H9 (cell line): ENCODE measurements at regions not wholly inside any gene's neighbourhood (a gene's known extent, or its start where the extent isn't known, plus 50 kb on each side); places are given as distances from the start of the nearest gene placed in this dataset.

Experiments
- DNase-seq: peaks from one replicate; pipeline ENCODE4 v3.0.0-alpha.2; 2017
- H2AFZ ChIP-seq: one replicate; pipeline ENCODE4 v1.6.1; 2013; ENCODE audit warnings: mild to moderate bottlenecking, low read length, control low read depth, moderate library complexity
- H2AK5ac ChIP-seq: 2 replicates; pipeline ENCODE4 v1.6.1; 2013; ENCODE audit warnings: low read length, control low read depth, mixed read lengths; ENCODE audit not compliant: insufficient read length
- H2BK120ac ChIP-seq: one replicate; pipeline ENCODE4 v1.6.1; 2013; ENCODE audit warnings: low read depth, mild to moderate bottlenecking, low read length, control low read depth, inconsistent platforms; ENCODE audit not compliant: poor library complexity, severe bottlenecking
- H2BK12ac ChIP-seq: 2 replicates; pipeline ENCODE4 v1.6.1; 2013; ENCODE audit warnings: low read length, control low read depth, mixed read lengths, low read depth; ENCODE audit not compliant: insufficient read length
- H2BK15ac ChIP-seq: 2 replicates; pipeline ENCODE4 v1.6.1; 2013; ENCODE audit warnings: low read depth, low read length, control low read depth
- H2BK20ac ChIP-seq: one replicate; pipeline ENCODE4 v1.6.1; 2013; ENCODE audit warnings: low read depth, mild to moderate bottlenecking, low read length, control low read depth, inconsistent platforms; ENCODE audit not compliant: poor library complexity, severe bottlenecking
- H2BK5ac ChIP-seq: 2 replicates; pipeline ENCODE4 v1.6.1; 2013; ENCODE audit warnings: low read length, control low read depth, mixed read lengths; ENCODE audit not compliant: insufficient read length
- H3K14ac ChIP-seq: 2 replicates; pipeline ENCODE4 v1.6.1; 2013; ENCODE audit warnings: low read length, control low read depth; ENCODE audit not compliant: insufficient read depth
- H3K18ac ChIP-seq: 2 replicates; pipeline ENCODE4 v1.6.1; 2013; ENCODE audit warnings: low read depth, mild to moderate bottlenecking, mixed read lengths, low read length, control low read depth; ENCODE audit not compliant: insufficient read length
- H3K23ac ChIP-seq: 2 replicates; pipeline ENCODE4 v1.6.1; 2013; ENCODE audit warnings: low read length, control low read depth, mixed read lengths, low read depth; ENCODE audit not compliant: insufficient read length
- H3K23me2 ChIP-seq: 2 replicates; pipeline ENCODE4 v1.6.1; 2013; ENCODE audit warnings: low read depth, mild to moderate bottlenecking, mixed read lengths, low read length, control low read depth; ENCODE audit not compliant: insufficient read length, poor library complexity, severe bottlenecking
- H3K27ac ChIP-seq: 2 replicates; pipeline ENCODE4 v1.5.1; 2013; ENCODE audit warnings: low read length, control low read depth, mixed read lengths, low read depth; ENCODE audit not compliant: insufficient read length
- H3K27me3 ChIP-seq: 2 replicates; pipeline ENCODE4 v1.6.1; 2013; ENCODE audit warnings: low read length, control low read depth, inconsistent platforms; ENCODE audit not compliant: insufficient read depth
- H3K4ac ChIP-seq: 2 replicates; pipeline ENCODE4 v1.6.1; 2013; ENCODE audit warnings: low read depth, mild to moderate bottlenecking, control low read depth, inconsistent platforms, low read length, moderate library complexity
- H3K4me1 ChIP-seq: 2 replicates; pipeline ENCODE4 v1.6.1; 2013; ENCODE audit warnings: low read length, control low read depth, inconsistent platforms; ENCODE audit not compliant: insufficient read depth
- H3K4me2 ChIP-seq: 2 replicates; pipeline ENCODE4 v1.6.1; 2013; ENCODE audit warnings: low read length, control low read depth, mixed read lengths; ENCODE audit not compliant: insufficient read length, insufficient read depth
- H3K56ac ChIP-seq: 2 replicates; pipeline ENCODE4 v1.6.1; 2013; ENCODE audit warnings: low read depth, mild to moderate bottlenecking, mixed read lengths, low read length, control low read depth; ENCODE audit not compliant: insufficient read length
- H3K79me1 ChIP-seq: 2 replicates; pipeline ENCODE4 v1.6.1; 2013; ENCODE audit warnings: low read depth, mild to moderate bottlenecking, moderate library complexity, low read length, control low read depth, inconsistent platforms; ENCODE audit not compliant: insufficient read depth, poor library complexity, severe bottlenecking
- H3K79me2 ChIP-seq: 2 replicates; pipeline ENCODE4 v1.6.1; 2013; ENCODE audit warnings: low read length, control low read depth, inconsistent platforms; ENCODE audit not compliant: insufficient read depth
- H3K9ac ChIP-seq: 2 replicates; pipeline ENCODE4 v1.6.1; 2013; ENCODE audit warnings: low read length, control low read depth, mixed read lengths; ENCODE audit not compliant: insufficient read length; ENCODE audit errors: extremely low read depth
- H3K9me3 ChIP-seq: one replicate; pipeline ENCODE4 v1.6.1; 2013; ENCODE audit warnings: low read depth, low read length, inconsistent platforms; ENCODE audit not compliant: control insufficient read depth
- H3T11ph ChIP-seq: one replicate; pipeline ENCODE4 v1.6.1; 2013; ENCODE audit warnings: mild to moderate bottlenecking, low read length, control low read depth, inconsistent platforms
- H4K20me1 ChIP-seq: one replicate; pipeline ENCODE4 v1.6.1; 2013; ENCODE audit not compliant: control insufficient read depth, insufficient read length, insufficient read depth
- H4K5ac ChIP-seq: 2 replicates; pipeline ENCODE4 v1.6.1; 2013; ENCODE audit warnings: low read depth, mild to moderate bottlenecking, mixed read lengths, low read length, control low read depth; ENCODE audit not compliant: insufficient read length
- H4K8ac ChIP-seq: replicated peaks from 2 replicates; pipeline ENCODE4 v1.6.1; 2013; ENCODE audit warnings: low read length, control low read depth, mixed read lengths, low read depth; ENCODE audit not compliant: insufficient read length
- H4K91ac ChIP-seq: 2 replicates; pipeline ENCODE4 v1.6.1; 2013; ENCODE audit warnings: low read depth, mild to moderate bottlenecking, moderate library complexity, mixed read lengths, low read length, control low read depth; ENCODE audit not compliant: insufficient read length
- H3K27ac Mint-ChIP-seq, 3 experiments: 2 replicates in 2 of 3; 3 replicates in 1 of 3; pipeline ENCODE4 v1.8.0; 2020 to 2021; ENCODE audit warnings: mixed read lengths in 3 of 3, mild to moderate bottlenecking in 1 of 3, moderate library complexity in 1 of 3
- H3K27me3 Mint-ChIP-seq: 2 replicates; pipeline ENCODE4 v1.8.0; 2021; ENCODE audit warnings: low read depth, mild to moderate bottlenecking, moderate library complexity, mixed read lengths
- H3K36me3 Mint-ChIP-seq, 3 experiments: 2 replicates in 2 of 3; 3 replicates in 1 of 3; pipeline ENCODE4 v1.8.0; 2020 to 2021; ENCODE audit warnings: low read depth in 3 of 3, mixed read lengths in 3 of 3; ENCODE audit not compliant: insufficient read depth in 1 of 3
- H3K4me1 Mint-ChIP-seq, 2 experiments: 2 replicates each; pipeline ENCODE4 v1.8.0; 2020; ENCODE audit warnings: mixed read lengths in 2 of 2
- H3K4me3 Mint-ChIP-seq, 2 experiments: 2 replicates in 1 of 2; 3 replicates in 1 of 2; pipeline ENCODE4 v1.8.0; 2020 to 2021; ENCODE audit warnings: mild to moderate bottlenecking in 2 of 2, mixed read lengths in 2 of 2, moderate library complexity in 1 of 2
- H3K9me3 Mint-ChIP-seq, 2 experiments: 2 replicates in 1 of 2; 3 replicates in 1 of 2; pipeline ENCODE4 v1.8.0; 2020; ENCODE audit warnings: mild to moderate bottlenecking in 2 of 2, mixed read lengths in 2 of 2, moderate library complexity in 1 of 2
- CTCF ChIP-seq: fragments of 200-600 bp; sonication (generic); conservative IDR thresholded peaks from 3 replicates; pipeline ENCODE4 v1.8.0; 2021; ENCODE audit warnings: antibody characterized with exemption, mild to moderate bottlenecking

GRCh38 chr7:30213637-30214036, 70.8 kb upstream of the ZNRF2 start:
- no peak overlapping the region for H4K8ac ChIP-seq
- peaks cover 0 to under 1% of the 10 kb centered on the region in 2 experiments; a peak in 1 of 5 replicates for H3K9me3 Mint-ChIP-seq

More at GRCh38 chr7:30213637-30214036, 70.8 kb upstream of the ZNRF2 start:
- no peak overlapping the region for H2BK120ac ChIP-seq
- H3T11ph ChIP-seq = no peak overlapping the region
- peaks cover 2% of the 10 kb centered on the region for H3K27me3 Mint-ChIP-seq
- H3K27ac Mint-ChIP-seq = no peak overlapping the region
- H4K5ac ChIP-seq = no peak overlapping the region
- no peak overlapping the region for H2BK15ac ChIP-seq
- no peak overlapping the region for H2BK20ac ChIP-seq
- H3K9me3 ChIP-seq = no peaks in the 10 kb centered on the region
- no peak overlapping the region for H3K4me2 ChIP-seq
- no peak for TF ChIP-seq CTCF
- H3K14ac ChIP-seq = no peak overlapping the region
- H4K91ac ChIP-seq = no peak overlapping the region
- H2AK5ac ChIP-seq = no peak overlapping the region
- no peaks in the 10 kb centered on the region for H3K36me3 Mint-ChIP-seq
- H2BK12ac ChIP-seq = no peak overlapping the region
- no peak overlapping the region for H3K27ac ChIP-seq
- no peak overlapping the region for H3K23ac ChIP-seq
- no peak overlapping the region for H3K9ac ChIP-seq
- H3K4me1 ChIP-seq = no peaks in the 10 kb centered on the region
- H2AFZ ChIP-seq = no peak overlapping the region
- H3K56ac ChIP-seq = no peak overlapping the region
- no peak overlapping the region for H3K4ac ChIP-seq
- H3K18ac ChIP-seq = no peak overlapping the region
- no peak overlapping the region for H2BK5ac ChIP-seq
- no peak for DNase-seq
- no peaks in the 10 kb centered on the region for H3K27me3 ChIP-seq
- no peaks in the 10 kb centered on the region for H3K23me2 ChIP-seq
- H4K20me1 ChIP-seq = no peaks in the 10 kb centered on the region
- no peaks in the 10 kb centered on the region for H3K79me1 ChIP-seq
- no peak overlapping the region for H3K4me3 Mint-ChIP-seq
- no peaks in the 10 kb centered on the region for H3K79me2 ChIP-seq
- peaks cover 0 to 2% of the 10 kb centered on the region in 2 experiments; a peak in 1 of 4 replicates for H3K4me1 Mint-ChIP-seq
